HG03354 (cell line): ENCODE measurements at regions not wholly inside any gene's neighbourhood (a gene's known extent, or its start where the extent isn't known, plus 50 kb on each side); places are given as distances from the start of the nearest gene placed in this dataset.

Experiments used
- ATAC-seq: cut with Tn5 transposase; IDR thresholded peaks from one replicate; pipeline ENCODE4 v1.9.1; 2021; ENCODE audit warnings: mild to moderate bottlenecking; ENCODE audit not compliant: unreplicated experiment, poor library complexity, severe bottlenecking

- no peak for ATAC-seq
Measured at GRCh38 chr4:129342819-129343408, 247.0 kb downstream of the C4orf33 start.

- ATAC-seq, result peak; percentile 84
Measured at GRCh38 chr4:129344058-129344457, 248.1 kb downstream of the C4orf33 start.

DNA sequence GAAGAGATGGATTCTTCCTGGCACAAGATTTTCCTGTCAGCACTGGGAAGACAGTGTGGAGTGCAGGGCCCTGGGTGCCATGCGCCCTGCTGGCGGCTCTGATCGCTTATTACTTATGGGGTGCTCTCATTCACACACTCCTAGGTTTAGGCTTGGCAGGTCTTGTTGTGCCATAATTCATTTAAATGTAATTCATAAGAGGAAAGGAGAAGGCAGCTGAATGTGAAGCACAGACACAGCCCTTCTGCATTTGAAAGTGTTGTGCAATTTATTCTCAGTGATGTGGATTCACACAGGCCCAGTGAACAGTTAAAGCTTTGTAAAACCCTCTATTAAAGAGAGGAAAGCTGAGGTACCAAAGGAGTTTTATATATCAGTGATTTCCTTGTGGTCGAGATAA lies 249.7 kb downstream of the C4orf33 start:
- ATAC-seq, result no peak

- no peak for ATAC-seq
Measured at GRCh38 chr4:129346036-129346435, 250.1 kb downstream of the C4orf33 start.

- no peak for ATAC-seq
Measured at GRCh38 chr4:129346734-129347133, 250.8 kb downstream of the C4orf33 start.

DNA sequence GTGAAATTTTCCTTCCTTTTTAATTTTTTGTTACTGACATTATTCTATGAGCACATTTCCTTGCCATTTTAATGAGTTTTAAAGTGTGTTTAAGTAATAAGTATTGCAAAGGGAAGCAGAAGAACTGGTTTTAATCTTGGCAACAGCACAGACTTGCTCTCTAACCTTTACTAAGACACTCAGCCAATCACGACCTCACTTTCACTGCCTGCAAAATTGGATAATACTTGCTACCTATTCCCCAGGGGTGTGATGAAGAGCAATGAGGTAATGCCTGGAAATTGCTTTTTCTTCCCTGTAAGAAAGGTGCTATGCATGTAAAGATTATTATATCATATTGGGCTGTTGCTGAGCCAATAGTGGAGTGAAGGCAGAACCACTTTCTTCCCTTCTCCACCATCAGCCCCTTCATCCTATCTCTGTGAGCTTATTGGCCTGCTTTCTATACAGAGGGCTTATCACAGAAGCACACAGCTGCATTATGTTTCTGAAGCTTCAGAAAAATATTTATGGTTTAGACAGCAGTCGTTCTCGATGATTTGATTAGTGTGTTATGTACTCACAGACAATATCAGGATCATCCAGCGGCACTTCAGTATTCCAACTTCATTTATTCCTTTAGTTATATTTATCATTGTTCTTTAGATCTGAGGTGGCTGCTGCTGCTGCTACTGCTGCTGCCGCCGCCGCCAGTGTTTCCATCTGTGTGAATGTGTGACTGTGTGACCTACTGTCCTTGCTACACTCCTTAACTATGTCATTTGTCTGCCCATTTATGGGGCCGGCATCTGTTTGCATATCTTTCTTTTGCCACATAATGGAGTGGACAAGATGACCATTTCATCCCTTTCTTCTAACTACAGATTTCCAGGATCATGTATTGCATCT lies 255.1 kb downstream of the C4orf33 start:
- no peak for ATAC-seq

- ATAC-seq, result no peak
Measured at GRCh38 chr4:129352480-129352879, 256.5 kb downstream of the C4orf33 start.

GRCh38 chr4:129353490-129353889 lies 257.5 kb downstream of the C4orf33 start:
- ATAC-seq, result no peak

- ATAC-seq, result no peak
Measured at GRCh38 chr4:129355031-129355430, 259.1 kb downstream of the C4orf33 start.

DNA sequence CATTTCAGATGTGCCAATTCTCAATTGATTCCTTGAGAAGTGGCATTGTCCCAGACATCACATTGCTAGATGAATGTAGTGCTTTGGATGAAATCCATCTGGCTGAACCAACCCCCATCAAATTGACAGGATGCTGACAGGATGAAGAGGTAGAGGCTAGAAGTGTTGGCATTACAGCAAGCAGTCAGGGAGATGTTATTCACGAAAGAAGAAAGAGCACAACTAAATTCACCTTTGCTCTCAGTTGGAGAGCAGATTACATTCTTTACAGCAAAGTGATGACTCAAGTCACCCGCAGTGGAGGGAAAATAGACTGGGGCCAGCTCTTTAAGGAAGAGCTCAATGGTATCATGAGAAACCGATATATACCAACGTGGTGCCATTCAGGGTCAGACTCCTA lies 259.6 kb downstream of the C4orf33 start:
- no peak for ATAC-seq

- ATAC-seq, result no peak
Measured at GRCh38 chr4:129358571-129358970, 262.6 kb downstream of the C4orf33 start.

DNA sequence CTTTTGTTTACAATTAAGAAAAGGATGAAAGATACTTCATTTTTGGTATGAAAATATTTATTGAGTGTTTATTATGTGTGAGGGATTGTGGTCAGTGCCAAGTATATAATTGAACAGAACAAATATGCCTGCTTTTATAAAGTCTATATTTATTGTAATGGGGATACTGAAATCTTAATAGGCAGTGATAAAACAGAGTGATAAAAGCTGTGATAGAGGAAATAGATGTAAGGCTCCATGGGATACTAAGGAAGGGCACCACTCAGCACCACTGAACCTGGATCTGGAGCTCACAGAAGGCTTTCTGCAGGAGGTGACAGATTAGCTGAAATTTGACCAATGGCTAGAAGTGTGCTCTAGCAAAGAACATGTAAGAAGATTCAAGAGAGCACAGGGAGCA lies 263.5 kb downstream of the C4orf33 start:
- ATAC-seq, result no peak

DNA sequence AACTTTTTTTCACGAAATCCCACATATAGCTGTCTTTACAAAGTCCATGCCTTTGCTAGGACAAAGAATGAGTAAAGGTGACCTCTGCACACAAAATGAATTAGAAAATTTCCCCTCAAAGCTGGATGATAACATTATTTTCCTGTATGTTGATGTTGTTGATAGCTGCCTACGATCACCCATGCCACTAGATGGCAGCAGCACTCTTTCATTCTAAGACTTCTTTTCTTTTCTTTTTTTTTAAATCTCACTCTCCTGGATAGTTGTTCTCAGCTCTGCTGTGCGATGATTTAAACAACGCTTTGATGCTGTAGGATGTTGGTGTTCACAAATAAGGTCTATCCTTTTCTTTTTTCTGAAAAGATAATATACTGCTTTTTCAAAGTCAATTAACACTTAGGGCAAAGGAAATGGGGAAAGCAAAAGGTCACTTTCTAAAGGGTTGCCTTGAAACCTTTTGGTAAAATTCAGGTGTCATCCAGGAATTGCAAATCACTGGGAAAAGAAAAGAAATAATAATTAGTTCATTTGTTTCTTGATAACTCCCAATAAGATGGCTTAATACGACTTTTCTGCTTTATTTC lies 266.8 kb downstream of the C4orf33 start:
- peak; percentile 86 for ATAC-seq

DNA sequence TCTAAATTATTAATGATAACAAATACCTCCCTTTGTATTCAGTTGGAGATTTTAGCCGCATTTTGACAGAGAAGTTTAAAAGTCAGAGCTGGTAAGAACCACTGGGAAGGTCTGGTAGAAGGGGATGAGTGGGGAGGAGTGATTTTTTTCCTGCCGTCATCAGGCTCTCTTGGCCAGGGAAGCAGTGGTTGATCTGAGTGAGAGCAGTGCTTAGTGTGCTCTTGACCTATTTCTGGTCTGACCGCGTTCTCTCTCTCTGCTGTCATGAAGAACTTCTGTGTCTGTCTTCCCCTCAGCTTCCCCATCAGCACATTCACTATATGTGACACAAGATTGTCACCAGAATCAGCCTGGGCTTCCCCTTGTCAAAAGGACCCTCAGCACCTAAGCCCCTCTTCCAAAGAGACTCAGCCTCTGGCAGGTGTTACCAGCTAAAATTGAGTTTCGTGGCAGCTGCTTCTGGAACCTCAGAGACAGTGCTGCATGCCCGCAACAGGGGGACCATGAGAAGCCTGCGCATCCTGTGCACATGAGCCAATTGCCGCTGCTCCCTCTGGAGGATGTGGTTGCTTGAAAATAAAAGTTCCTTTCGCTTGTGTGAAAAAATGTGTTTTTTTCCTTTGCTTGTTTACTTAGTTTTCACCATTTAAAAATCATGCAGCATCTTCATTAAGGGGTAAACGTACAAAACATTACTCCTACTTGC lies 268.9 kb downstream of the C4orf33 start:
- ATAC-seq, result no peak

- no peak for ATAC-seq
Measured at GRCh38 chr4:129369361-129370010, 273.5 kb downstream of the C4orf33 start.

DNA sequence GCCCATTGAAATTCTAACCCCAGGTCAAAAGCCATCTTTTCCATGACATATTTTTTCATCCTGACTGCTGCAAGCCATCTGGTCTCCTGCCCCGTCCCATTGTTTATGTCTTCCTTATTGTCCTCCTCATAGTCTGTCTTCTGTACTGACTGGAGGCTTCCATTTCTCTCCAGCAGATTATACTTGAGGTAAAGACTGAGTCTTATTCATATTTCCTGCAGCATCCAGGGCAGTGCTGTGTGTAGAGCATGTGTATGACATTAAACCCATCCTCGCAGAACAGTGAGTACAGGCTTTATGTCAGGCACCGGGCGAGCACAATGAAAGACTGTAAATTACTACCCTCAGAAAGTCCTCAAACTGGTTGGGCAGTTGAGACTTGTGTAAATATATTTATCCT lies 275.1 kb downstream of the C4orf33 start:
- ATAC-seq, result no peak

DNA sequence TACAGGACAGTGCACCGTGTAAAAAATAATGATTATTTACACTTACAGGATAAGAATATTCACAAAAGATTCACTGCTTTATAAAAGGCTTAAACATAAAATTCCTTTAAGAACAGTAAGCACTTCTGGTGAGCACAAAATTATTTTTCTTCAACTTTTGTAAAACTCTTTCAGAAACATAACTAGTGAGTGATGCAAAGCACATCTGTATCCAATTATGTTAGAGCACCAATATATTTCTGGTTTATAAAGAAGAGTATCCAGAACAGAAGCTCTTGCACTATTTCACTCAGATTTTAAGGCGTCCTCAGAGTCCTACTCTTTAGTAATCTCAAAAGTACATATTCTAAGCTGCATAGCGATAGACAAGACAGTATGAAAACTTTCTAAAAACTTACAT lies 276.0 kb downstream of the C4orf33 start:
- no peak for ATAC-seq

GRCh38 chr4:129377131-129377845 lies 281.3 kb downstream of the C4orf33 start:
- no peak for ATAC-seq

DNA sequence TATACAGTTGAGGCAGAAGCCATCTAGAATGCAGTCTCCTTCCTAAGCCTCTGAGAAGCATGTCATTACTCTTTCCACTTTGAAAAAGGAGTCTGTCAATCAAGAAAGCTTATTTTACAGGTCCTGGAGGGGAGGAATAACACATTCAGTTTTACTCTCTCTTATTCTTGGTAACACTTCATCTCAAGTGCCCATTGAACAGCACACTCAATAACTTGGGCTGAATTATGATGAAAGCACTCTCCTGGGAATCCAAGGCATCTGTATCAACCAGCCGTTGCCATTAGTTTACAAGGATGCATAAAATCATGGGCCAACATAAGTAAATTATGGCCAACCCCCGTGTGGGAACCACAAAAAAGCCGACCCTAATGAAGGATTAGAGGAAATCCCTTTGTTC lies 282.4 kb downstream of the C4orf33 start:
- ATAC-seq, result no peak
